HEK293 (cell line): ENCODE measurements at regions not wholly inside any gene's neighbourhood (a gene's known extent, or its start where the extent isn't known, plus 50 kb on each side); places are given as distances from the start of the nearest gene placed in this dataset.

Source experiments
- MEIS1 ChIP-seq: sonication (generic); formaldehyde crosslinking; IDR thresholded peaks from 2 replicates; pipeline ENCODE4 v1.8.1; 2022; ENCODE audit warnings: missing genetic modification reagents, mild to moderate bottlenecking, borderline replicate concordance
- SETDB1 ChIP-seq: IDR thresholded peaks from one replicate; pipeline ENCODE4 v1.6.1; 2017; ENCODE audit warnings: mild to moderate bottlenecking, low read length, moderate library complexity, mixed read lengths; ENCODE audit not compliant: insufficient read length
- ZFP37 ChIP-seq: fragments of 450-650 bp; formaldehyde crosslinking; IDR thresholded peaks from 2 replicates; pipeline ENCODE4 v1.5.1; 2016; ENCODE audit warnings: missing biosample characterization, missing genetic modification characterization
- ZNF112 ChIP-seq: fragments of 450-650 bp; formaldehyde crosslinking; IDR thresholded peaks from 2 replicates; pipeline ENCODE4 v1.5.0; 2017; ENCODE audit warnings: missing biosample characterization, missing genetic modification characterization
- ZNF121 ChIP-seq: fragments of 450-650 bp; formaldehyde crosslinking; IDR thresholded peaks from 2 replicates; pipeline ENCODE4 v1.5.1; 2016; ENCODE audit warnings: missing biosample characterization, missing genetic modification characterization
- ZNF133 ChIP-seq: fragments of 450-650 bp; formaldehyde crosslinking; IDR thresholded peaks from 2 replicates; pipeline ENCODE4 v1.5.1; 2016; ENCODE audit warnings: missing biosample characterization, missing genetic modification characterization
- ZNF146 ChIP-seq: fragments of 450-650 bp; formaldehyde crosslinking; IDR thresholded peaks from 2 replicates; pipeline ENCODE4 v1.5.1; 2016; ENCODE audit warnings: missing biosample characterization, missing genetic modification characterization
- ZNF157 ChIP-seq: fragments of 450-650 bp; formaldehyde crosslinking; IDR thresholded peaks from 2 replicates; pipeline ENCODE4 v1.5.1; 2016; ENCODE audit warnings: missing biosample characterization, missing genetic modification characterization
- ZNF169 ChIP-seq: fragments of 450-650 bp; formaldehyde crosslinking; IDR thresholded peaks from 2 replicates; pipeline ENCODE4 v1.5.1; 2016; ENCODE audit warnings: missing biosample characterization, missing genetic modification characterization
- ZNF202 ChIP-seq: fragments of 450-650 bp; formaldehyde crosslinking; IDR thresholded peaks from 2 replicates; pipeline ENCODE4 v1.5.1; 2016; ENCODE audit warnings: missing biosample characterization, missing genetic modification characterization, borderline replicate concordance
- ZNF23 ChIP-seq: fragments of 450-650 bp; formaldehyde crosslinking; IDR thresholded peaks from 2 replicates; pipeline ENCODE4 v1.5.1; 2016; ENCODE audit warnings: missing biosample characterization, missing genetic modification characterization, borderline replicate concordance
- ZNF239 ChIP-seq: fragments of 450-650 bp; formaldehyde crosslinking; IDR thresholded peaks from 2 replicates; pipeline ENCODE4 v1.5.1; 2016; ENCODE audit warnings: missing biosample characterization, missing genetic modification characterization
- ZNF302 ChIP-seq: fragments of 450-650 bp; formaldehyde crosslinking; IDR thresholded peaks from 2 replicates; pipeline ENCODE4 v1.5.1; 2016; ENCODE audit warnings: missing biosample characterization, missing genetic modification characterization, low read depth
- ZNF350 ChIP-seq: fragments of 450-650 bp; formaldehyde crosslinking; IDR thresholded peaks from 2 replicates; pipeline ENCODE4 v1.5.0; 2017; ENCODE audit warnings: missing biosample characterization, mild to moderate bottlenecking, missing genetic modification characterization
- ZNF426 ChIP-seq: fragments of 450-650 bp; formaldehyde crosslinking; IDR thresholded peaks from 2 replicates; pipeline ENCODE4 v1.5.1; 2017; ENCODE audit warnings: missing biosample characterization, missing genetic modification characterization, mild to moderate bottlenecking, inconsistent platforms, moderate library complexity
- ZNF433 ChIP-seq: fragments of 450-650 bp; formaldehyde crosslinking; IDR thresholded peaks from 2 replicates; pipeline ENCODE4 v1.5.1; 2016; ENCODE audit warnings: missing biosample characterization, missing genetic modification characterization, low read depth
- ZNF501 ChIP-seq: fragments of 450-650 bp; formaldehyde crosslinking; IDR thresholded peaks from 2 replicates; pipeline ENCODE4 v1.5.1; 2016; ENCODE audit warnings: missing biosample characterization, missing genetic modification characterization
- ZNF561 ChIP-seq: fragments of 450-650 bp; IDR thresholded peaks from 2 replicates; pipeline ENCODE4 v1.5.1; 2018; ENCODE audit warnings: missing biosample characterization, missing genetic modification characterization, borderline replicate concordance
- ZNF596 ChIP-seq: fragments of 450-650 bp; IDR thresholded peaks from 2 replicates; pipeline ENCODE4 v1.5.0; 2018; ENCODE audit warnings: missing biosample characterization, mild to moderate bottlenecking, missing genetic modification characterization, moderate library complexity
- ZNF660 ChIP-seq: fragments of 450-650 bp; IDR thresholded peaks from 2 replicates; pipeline ENCODE4 v1.5.1; 2018; ENCODE audit warnings: missing biosample characterization, mild to moderate bottlenecking, missing genetic modification characterization
- ZNF791 ChIP-seq: fragments of 450-650 bp; formaldehyde crosslinking; IDR thresholded peaks from 2 replicates; pipeline ENCODE4 v1.5.1; 2016; ENCODE audit warnings: missing biosample characterization, missing genetic modification characterization
- ZSCAN30 ChIP-seq: fragments of 450-650 bp; IDR thresholded peaks from 2 replicates; pipeline ENCODE4 v1.5.1; 2018; ENCODE audit warnings: missing biosample characterization, mild to moderate bottlenecking, missing genetic modification characterization, moderate library complexity
- TF ChIP-seq, protein P1 (sequence below): fragments of 450-650 bp; formaldehyde crosslinking; IDR thresholded peaks from 2 replicates; pipeline ENCODE4 v1.5.1; 2016; ENCODE audit warnings: missing biosample characterization, missing genetic modification characterization, borderline replicate concordance
- TF ChIP-seq, protein P2 (sequence below): fragments of 450-650 bp; formaldehyde crosslinking; IDR thresholded peaks from 2 replicates; pipeline ENCODE4 v1.5.1; 2017; ENCODE audit warnings: missing biosample characterization, missing genetic modification characterization
- TF ChIP-seq, protein P3 (sequence below): fragments of 450-650 bp; formaldehyde crosslinking; IDR thresholded peaks from 2 replicates; pipeline ENCODE4 v1.5.1; 2016; ENCODE audit warnings: missing biosample characterization, missing genetic modification characterization
- TF ChIP-seq, protein P4 (sequence below): fragments of 450-650 bp; formaldehyde crosslinking; conservative IDR thresholded peaks from 2 replicates; pipeline ENCODE4 v1.5.1; 2016; ENCODE audit warnings: low read depth, missing biosample characterization, missing genetic modification characterization
- TF ChIP-seq, protein P5 (sequence below): fragments of 450-650 bp; formaldehyde crosslinking; IDR thresholded peaks from 2 replicates; pipeline ENCODE4 v1.5.1; 2016; ENCODE audit warnings: missing biosample characterization, missing genetic modification characterization

DNA sequence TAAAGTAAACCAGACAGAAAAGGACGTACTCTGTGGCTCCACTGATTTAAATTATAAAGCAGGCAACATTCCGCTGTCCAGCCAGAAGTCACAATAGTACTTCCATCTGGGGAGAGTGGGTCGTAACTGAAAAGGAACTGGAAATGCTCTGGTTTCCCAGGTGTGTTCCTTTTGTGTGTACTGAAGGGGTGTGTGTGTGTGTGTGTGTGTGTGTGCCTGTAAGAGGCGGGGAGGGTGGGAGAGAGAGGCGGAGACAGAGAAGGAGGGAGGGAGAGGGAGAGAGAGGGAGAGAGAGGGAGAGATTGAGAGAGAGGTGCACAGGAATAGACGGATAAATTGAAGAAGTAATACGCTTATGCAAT lies 178.4 kb upstream of the ZNF184 start (continued):
- TF ChIP-seq, protein P1, sequence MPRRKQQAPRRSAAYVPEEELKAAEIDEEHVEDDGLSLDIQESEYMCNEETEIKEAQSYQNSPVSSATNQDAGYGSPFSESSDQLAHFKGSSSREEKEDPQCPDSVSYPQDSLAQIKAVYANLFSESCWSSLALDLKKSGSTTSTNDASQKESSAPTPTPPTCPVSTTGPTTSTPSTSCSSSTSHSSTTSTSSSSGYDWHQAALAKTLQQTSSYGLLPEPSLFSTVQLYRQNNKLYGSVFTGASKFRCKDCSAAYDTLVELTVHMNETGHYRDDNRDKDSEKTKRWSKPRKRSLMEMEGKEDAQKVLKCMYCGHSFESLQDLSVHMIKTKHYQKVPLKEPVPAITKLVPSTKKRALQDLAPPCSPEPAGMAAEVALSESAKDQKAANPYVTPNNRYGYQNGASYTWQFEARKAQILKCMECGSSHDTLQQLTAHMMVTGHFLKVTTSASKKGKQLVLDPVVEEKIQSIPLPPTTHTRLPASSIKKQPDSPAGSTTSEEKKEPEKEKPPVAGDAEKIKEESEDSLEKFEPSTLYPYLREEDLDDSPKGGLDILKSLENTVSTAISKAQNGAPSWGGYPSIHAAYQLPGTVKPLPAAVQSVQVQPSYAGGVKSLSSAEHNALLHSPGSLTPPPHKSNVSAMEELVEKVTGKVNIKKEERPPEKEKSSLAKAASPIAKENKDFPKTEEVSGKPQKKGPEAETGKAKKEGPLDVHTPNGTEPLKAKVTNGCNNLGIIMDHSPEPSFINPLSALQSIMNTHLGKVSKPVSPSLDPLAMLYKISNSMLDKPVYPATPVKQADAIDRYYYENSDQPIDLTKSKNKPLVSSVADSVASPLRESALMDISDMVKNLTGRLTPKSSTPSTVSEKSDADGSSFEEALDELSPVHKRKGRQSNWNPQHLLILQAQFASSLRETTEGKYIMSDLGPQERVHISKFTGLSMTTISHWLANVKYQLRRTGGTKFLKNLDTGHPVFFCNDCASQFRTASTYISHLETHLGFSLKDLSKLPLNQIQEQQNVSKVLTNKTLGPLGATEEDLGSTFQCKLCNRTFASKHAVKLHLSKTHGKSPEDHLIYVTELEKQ (tag by site-specific recombination), result peak; percentile 24; the same call in 1 of the 2 replicates
- TF ChIP-seq MEIS1 (CRISPR knock-in tag) (no peak), ZNF121 (tag by site-specific recombination) (no peak), ZNF350 (tag by site-specific recombination) (no peak), ZNF157 (tag by site-specific recombination) (no peak), ZNF596 (tag by site-specific recombination) (peak; percentile 95), ZNF146 (tag by site-specific recombination) (no peak), ZNF561 (tag by site-specific recombination) (no peak), ZNF302 (tag by site-specific recombination) (no peak), ZNF501 (tag by site-specific recombination) (peak; percentile 64), ZNF426 (tag by site-specific recombination) (no peak), ZNF660 (no peak), ZNF169 (peak; percentile 97), ZFP37 (tag by site-specific recombination) (0 out of 2 replicates have a peak, but pooled peaks have one; percentile 34), ZNF23 (tag by site-specific recombination) (no peak), ZNF433 (tag by site-specific recombination) (no peak), ZNF202 (no peak; the same call in 1 of the 2 replicates), ZNF133 (tag by site-specific recombination) (no peak), ZNF112 (tag by site-specific recombination) (no peak), ZNF239 (tag by site-specific recombination) (no peak), ZNF791 (tag by site-specific recombination) (no peak), SETDB1 (no peak), ZSCAN30 (no peak)
- TF ChIP-seq, protein P2, sequence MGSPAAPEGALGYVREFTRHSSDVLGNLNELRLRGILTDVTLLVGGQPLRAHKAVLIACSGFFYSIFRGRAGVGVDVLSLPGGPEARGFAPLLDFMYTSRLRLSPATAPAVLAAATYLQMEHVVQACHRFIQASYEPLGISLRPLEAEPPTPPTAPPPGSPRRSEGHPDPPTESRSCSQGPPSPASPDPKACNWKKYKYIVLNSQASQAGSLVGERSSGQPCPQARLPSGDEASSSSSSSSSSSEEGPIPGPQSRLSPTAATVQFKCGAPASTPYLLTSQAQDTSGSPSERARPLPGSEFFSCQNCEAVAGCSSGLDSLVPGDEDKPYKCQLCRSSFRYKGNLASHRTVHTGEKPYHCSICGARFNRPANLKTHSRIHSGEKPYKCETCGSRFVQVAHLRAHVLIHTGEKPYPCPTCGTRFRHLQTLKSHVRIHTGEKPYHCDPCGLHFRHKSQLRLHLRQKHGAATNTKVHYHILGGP (tag by site-specific recombination), result peak; percentile 36; the same call in 1 of the 2 replicates
- TF ChIP-seq, protein P3, sequence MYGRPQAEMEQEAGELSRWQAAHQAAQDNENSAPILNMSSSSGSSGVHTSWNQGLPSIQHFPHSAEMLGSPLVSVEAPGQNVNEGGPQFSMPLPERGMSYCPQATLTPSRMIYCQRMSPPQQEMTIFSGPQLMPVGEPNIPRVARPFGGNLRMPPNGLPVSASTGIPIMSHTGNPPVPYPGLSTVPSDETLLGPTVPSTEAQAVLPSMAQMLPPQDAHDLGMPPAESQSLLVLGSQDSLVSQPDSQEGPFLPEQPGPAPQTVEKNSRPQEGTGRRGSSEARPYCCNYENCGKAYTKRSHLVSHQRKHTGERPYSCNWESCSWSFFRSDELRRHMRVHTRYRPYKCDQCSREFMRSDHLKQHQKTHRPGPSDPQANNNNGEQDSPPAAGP, result no peak
- TF ChIP-seq, protein P4, sequence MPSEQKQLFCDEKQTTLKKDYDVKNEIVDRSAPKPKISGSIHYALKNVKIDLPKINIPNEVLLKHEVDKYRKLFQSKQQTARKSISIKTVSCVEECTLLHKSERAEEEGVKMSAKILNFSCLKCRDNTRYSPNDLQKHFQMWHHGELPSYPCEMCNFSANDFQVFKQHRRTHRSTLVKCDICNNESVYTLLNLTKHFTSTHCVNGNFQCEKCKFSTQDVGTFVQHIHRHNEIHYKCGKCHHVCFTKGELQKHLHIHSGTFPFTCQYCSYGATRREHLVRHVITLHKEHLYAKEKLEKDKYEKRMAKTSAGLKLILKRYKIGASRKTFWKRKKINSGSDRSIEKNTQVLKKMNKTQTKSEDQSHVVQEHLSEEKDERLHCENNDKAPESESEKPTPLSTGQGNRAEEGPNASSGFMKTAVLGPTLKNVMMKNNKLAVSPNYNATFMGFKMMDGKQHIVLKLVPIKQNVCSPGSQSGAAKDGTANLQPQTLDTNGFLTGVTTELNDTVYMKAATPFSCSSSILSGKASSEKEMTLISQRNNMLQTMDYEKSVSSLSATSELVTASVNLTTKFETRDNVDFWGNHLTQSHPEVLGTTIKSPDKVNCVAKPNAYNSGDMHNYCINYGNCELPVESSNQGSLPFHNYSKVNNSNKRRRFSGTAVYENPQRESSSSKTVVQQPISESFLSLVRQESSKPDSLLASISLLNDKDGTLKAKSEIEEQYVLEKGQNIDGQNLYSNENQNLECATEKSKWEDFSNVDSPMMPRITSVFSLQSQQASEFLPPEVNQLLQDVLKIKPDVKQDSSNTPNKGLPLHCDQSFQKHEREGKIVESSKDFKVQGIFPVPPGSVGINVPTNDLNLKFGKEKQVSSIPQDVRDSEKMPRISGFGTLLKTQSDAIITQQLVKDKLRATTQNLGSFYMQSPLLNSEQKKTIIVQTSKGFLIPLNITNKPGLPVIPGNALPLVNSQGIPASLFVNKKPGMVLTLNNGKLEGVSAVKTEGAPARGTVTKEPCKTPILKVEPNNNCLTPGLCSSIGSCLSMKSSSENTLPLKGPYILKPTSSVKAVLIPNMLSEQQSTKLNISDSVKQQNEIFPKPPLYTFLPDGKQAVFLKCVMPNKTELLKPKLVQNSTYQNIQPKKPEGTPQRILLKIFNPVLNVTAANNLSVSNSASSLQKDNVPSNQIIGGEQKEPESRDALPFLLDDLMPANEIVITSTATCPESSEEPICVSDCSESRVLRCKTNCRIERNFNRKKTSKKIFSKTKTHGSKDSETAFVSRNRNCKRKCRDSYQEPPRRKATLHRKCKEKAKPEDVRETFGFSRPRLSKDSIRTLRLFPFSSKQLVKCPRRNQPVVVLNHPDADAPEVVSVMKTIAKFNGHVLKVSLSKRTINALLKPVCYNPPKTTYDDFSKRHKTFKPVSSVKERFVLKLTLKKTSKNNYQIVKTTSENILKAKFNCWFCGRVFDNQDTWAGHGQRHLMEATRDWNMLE (tag by site-specific recombination), result no peak
- TF ChIP-seq, protein P5, sequence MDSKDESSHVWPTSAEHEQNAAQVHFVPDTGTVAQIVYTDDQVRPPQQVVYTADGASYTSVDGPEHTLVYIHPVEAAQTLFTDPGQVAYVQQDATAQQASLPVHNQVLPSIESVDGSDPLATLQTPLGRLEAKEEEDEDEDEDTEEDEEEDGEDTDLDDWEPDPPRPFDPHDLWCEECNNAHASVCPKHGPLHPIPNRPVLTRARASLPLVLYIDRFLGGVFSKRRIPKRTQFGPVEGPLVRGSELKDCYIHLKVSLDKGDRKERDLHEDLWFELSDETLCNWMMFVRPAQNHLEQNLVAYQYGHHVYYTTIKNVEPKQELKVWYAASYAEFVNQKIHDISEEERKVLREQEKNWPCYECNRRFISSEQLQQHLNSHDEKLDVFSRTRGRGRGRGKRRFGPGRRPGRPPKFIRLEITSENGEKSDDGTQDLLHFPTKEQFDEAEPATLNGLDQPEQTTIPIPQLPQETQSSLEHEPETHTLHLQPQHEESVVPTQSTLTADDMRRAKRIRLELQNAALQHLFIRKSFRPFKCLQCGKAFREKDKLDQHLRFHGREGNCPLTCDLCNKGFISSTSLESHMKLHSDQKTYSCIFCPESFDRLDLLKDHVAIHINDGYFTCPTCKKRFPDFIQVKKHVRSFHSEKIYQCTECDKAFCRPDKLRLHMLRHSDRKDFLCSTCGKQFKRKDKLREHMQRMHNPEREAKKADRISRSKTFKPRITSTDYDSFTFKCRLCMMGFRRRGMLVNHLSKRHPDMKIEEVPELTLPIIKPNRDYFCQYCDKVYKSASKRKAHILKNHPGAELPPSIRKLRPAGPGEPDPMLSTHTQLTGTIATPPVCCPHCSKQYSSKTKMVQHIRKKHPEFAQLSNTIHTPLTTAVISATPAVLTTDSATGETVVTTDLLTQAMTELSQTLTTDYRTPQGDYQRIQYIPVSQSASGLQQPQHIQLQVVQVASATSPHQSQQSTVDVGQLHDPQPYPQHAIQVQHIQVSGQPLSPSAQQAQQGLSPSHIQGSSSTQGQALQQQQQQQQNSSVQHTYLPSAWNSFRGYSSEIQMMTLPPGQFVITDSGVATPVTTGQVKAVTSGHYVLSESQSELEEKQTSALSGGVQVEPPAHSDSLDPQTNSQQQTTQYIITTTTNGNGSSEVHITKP (tag by site-specific recombination), result peak; percentile 56; the same call in 1 of the 2 replicates
